Lung microvascular endothelial cell (primary cell): ENCODE measurements at regions not wholly inside any gene's neighbourhood (a gene's known extent, or its start where the extent isn't known, plus 50 kb on each side); places are given as distances from the start of the nearest gene placed in this dataset.

Experiments
- DNase-seq, 2 donors: peaks; one replicate each; pipeline versions ENCODE4 v3.0.0 to v3.0.0-alpha.2; 2010; ENCODE audit warnings: low read depth in 2 of 2

- DNase-seq: no peak
Measured at GRCh38 chr12:45669792-45670191, 59.7 kb upstream of the ARID2 start.

GRCh38 chr12:45670346-45671065 is 59.0 kb upstream of the ARID2 start:
- no peak for DNase-seq

GRCh38 chr12:45671254-45671653 is 58.3 kb upstream of the ARID2 start:
- DNase-seq: peak in 1 of 2 donors; percentile 70

- DNase-seq: peak; percentile 4 to 95
Measured at GRCh38 chr12:45674181-45674977, 55.1 kb upstream of the ARID2 start.

- no peak for DNase-seq
Measured at GRCh38 chr12:45675534-45675933, 54.0 kb upstream of the ARID2 start.
